Retinal pigment epithelial cell (primary cell): ENCODE measurements at regions not wholly inside any gene's neighbourhood (a gene's known extent, or its start where the extent isn't known, plus 50 kb on each side); places are given as distances from the start of the nearest gene placed in this dataset.

Experiments
- DNase-seq: peaks from one replicate; pipeline ENCODE4 v3.0.0-alpha.2; 2010; ENCODE audit warnings: low read depth
- H3K4me3 ChIP-seq: 2 replicates; pipeline ENCODE4 v1.5.1; 2011; ENCODE audit warnings: mild to moderate bottlenecking, low read length, control low read depth, moderate library complexity
- TF ChIP-seq, protein P1 (sequence below): conservative IDR thresholded peaks from 2 replicates; pipeline ENCODE4 v1.5.1; 2011; ENCODE audit warnings: low read depth, low read length, control low read depth, inconsistent platforms

DNA sequence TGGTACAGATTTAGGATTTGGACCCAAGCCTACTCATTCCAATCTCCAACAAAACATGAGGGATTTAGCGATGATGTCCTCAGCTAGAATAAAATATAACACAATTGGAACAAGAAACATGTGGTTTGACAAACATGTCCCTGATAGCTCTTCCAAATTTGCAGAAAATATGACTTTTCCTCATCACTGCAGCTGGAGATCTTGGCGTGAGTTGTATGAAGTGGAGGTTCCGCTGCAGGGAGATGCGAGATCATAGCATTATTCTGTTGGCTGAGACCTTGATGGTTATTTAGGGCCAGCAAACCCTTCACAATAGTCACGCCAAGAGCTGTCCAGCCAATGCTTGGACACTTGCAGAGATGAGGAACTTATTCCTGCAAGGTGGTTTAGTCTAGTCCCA, 413.4 kb upstream of the TBX3 start:
- no peak for DNase-seq
- no peak overlapping the region for H3K4me3 ChIP-seq
- TF ChIP-seq, protein P1, sequence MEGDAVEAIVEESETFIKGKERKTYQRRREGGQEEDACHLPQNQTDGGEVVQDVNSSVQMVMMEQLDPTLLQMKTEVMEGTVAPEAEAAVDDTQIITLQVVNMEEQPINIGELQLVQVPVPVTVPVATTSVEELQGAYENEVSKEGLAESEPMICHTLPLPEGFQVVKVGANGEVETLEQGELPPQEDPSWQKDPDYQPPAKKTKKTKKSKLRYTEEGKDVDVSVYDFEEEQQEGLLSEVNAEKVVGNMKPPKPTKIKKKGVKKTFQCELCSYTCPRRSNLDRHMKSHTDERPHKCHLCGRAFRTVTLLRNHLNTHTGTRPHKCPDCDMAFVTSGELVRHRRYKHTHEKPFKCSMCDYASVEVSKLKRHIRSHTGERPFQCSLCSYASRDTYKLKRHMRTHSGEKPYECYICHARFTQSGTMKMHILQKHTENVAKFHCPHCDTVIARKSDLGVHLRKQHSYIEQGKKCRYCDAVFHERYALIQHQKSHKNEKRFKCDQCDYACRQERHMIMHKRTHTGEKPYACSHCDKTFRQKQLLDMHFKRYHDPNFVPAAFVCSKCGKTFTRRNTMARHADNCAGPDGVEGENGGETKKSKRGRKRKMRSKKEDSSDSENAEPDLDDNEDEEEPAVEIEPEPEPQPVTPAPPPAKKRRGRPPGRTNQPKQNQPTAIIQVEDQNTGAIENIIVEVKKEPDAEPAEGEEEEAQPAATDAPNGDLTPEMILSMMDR: no peak

DNA sequence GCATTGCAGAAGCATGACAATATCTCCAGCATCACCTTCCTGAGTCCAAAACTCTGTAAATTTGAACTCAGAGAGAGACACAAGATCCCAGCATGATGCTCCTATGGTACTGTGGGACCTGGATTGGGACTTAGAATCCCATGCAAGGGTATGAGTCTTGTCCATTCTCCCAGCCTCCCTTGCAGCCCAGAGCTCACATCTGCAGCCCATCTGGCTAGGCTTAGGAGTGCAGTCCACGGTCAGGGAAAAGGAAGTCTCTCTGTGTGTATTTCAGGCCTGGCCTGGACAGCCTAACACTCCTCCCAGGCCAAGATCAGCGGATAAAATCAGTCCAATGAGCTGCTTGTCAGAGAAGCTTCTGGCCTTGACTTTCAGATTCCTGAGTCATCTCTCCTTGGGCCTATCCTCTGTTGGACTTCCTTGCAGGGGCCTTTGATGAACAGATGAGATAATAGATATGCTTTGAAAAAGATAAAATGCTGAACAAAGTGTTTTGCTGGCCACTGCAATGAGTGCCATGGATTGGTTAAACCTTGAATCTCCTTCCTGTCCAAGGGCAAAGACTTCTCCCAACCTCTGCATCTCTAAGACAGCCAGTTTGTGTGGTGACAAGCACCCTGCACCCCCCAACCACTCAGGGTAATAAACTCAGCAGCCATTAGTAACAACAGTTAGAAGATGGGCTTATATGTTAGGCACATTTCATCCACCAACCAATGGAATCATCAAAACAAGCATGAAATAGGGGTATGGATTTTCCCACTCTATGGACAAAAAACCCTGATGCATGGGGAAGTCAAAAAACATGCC, 412.8 kb upstream of the TBX3 start:
- TF ChIP-seq, protein P1: no peak
- no peak for DNase-seq
- no peak overlapping the region for H3K4me3 ChIP-seq

DNA sequence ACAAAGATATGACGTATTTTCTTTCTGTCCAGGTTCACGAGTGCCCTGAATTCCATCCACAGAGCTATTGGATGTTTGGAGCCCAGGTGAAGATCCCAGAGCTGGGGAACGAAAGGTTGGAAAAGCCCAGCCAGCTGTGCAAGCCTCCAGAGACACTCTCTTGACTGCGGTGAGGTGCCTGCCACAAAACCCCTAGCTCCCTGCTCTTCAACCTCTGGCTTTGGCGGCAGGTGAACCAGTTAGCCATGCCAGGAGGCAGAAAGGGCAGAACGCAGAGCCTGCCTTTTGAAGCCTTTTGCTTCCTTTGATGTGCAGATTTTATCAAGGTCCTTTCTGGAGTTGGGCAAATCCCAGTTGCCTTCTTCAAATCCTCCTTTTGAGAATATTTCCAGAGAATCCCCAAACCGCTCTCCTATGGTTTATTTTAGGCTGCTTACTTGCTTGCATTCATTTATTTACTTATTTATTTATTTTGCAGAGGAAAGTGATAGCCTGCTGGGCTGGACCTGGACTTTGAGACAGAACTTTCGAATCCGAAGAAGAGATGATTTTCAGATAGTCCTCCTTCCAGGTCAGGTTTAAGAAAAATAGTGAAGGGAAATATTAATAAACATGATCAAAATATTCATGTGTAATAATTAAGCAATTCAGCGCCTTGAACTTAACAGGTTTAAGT, 411.2 kb upstream of the TBX3 start:
- TF ChIP-seq, protein P1: no peak
- DNase-seq: no peak
- no peak overlapping the region for H3K4me3 ChIP-seq

DNA sequence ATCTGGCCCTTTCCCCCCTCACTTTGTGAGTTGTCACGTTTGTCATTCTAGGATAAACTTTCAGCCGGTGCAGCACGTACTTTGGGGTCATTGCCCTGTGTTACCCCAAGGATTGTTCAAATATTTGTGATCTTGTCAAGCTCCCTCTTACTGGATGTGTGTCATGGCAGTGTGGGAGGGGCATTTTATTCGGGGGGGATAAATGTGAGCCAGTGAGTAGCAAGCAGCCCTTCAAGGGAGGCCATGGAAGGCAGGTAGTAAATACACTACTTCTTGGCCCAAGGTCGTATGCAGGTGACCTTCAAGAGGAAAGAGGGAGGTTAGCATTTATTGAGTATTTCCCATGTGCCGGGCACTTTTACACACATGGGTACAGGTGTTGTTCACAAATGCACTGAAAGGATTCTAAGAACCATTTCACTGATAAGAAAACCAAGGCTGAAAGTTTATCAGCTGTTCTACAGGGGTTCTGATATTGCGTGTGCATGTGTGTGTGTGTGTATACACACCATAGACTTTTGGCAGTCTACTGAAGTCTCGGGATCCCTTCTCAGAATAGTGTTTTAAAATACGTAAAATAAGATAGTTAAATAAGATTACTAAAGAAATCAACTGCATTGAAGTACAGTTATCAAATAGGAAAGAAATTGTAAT, 410.3 kb upstream of the TBX3 start:
- TF ChIP-seq, protein P1: no peak
- H3K4me3 ChIP-seq: no peak overlapping the region
- no peak for DNase-seq

DNA sequence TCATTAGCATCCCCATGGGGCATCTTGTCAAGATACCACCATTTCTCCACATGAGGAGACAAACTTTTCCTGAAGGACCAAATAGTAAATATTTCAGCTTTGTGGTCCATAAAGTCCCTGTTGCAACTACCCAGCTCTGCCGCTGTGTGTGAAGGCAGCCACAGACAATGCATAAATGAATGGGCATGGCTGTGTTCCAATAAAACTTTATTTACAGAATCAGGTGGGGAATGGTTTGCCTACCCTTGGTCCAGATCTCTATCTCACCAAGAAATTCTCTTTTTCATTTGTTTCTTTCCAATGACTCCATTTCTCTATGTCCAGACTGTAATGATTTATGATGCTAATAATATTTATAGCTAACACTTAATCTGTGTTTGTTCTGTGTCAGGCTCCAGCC, 409.3 kb upstream of the TBX3 start:
- H3K4me3 ChIP-seq: no peak overlapping the region
- TF ChIP-seq, protein P1: no peak
- no peak for DNase-seq

DNA sequence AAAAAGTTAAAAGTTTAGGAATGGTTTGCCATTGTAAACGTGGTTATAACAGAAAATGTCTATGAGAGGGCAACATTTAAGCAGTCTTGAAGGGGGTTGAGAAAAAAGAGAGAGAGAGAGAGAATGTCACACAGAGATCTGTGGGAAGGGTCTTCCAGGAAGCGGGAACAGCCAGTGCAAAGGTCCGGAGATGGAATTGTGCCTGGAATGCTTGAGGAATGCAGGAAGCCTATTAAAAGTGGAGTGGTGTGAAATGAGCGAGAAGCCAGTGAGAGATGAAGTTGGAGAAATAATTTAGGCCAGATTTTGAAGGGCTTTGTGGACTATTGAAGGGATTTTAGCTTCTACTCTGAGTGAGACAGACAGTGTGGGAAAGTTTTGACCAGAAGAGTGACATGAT, 406.8 kb upstream of the TBX3 start:
- no peak overlapping the region for H3K4me3 ChIP-seq
- no peak for DNase-seq
- TF ChIP-seq, protein P1: no peak
